ENCODE measurements at regions not wholly inside any gene's neighbourhood (a gene's known extent, or its start where the extent isn't known, plus 50 kb on each side); places are given as distances from the start of the nearest gene placed in this dataset.

GRCh38 chr15:35736150-35736549 lies 190.2 kb upstream of the DPH6 start:
- no peak for DNase-seq

GRCh38 chr15:35737441-35737840 lies 191.5 kb upstream of the DPH6 start:
- no peak for DNase-seq

GRCh38 chr15:35738370-35738769 lies 192.4 kb upstream of the DPH6 start:
- no peak for DNase-seq

- no peak for DNase-seq
Observed at GRCh38 chr15:35740761-35741160, 194.8 kb upstream of the DPH6 start.

- no peak for DNase-seq
Observed at GRCh38 chr15:35741395-35741794, 195.4 kb upstream of the DPH6 start.

- DNase-seq = no peak
Observed at GRCh38 chr15:35741881-35742280, 195.9 kb upstream of the DPH6 start.

- no peak for DNase-seq
Observed at GRCh38 chr15:35743321-35743720, 197.4 kb upstream of the DPH6 start.

GRCh38 chr15:35746121-35746520 lies 200.2 kb upstream of the DPH6 start:
- no peak for DNase-seq

- no peak for DNase-seq
Observed at GRCh38 chr15:35748105-35748504, 202.1 kb upstream of the DPH6 start.

GRCh38 chr15:35750051-35750450 lies 204.1 kb upstream of the DPH6 start:
- DNase-seq = no peak

- peak; percentile 8 for DNase-seq
Observed at GRCh38 chr15:35751413-35752133, 205.6 kb upstream of the DPH6 start.

GRCh38 chr15:35752134-35752466 lies 206.1 kb upstream of the DPH6 start:
- no peak for DNase-seq

GRCh38 chr15:35753486-35753885 lies 207.5 kb upstream of the DPH6 start:
- DNase-seq = no peak

GRCh38 chr15:35755237-35755802 lies 209.4 kb upstream of the DPH6 start:
- no peak for DNase-seq

- no peak for DNase-seq
Observed at GRCh38 chr15:35756623-35757022, 210.7 kb upstream of the DPH6 start.

GRCh38 chr15:35757361-35757760 lies 211.4 kb upstream of the DPH6 start:
- no peak for DNase-seq

- peak; percentile 21 for DNase-seq
Observed at GRCh38 chr15:35757765-35758164, 211.8 kb upstream of the DPH6 start.

GRCh38 chr15:35764661-35765519 lies 218.9 kb upstream of the DPH6 start:
- DNase-seq = no peak

- no peak for DNase-seq
Observed at GRCh38 chr15:35768949-35769348, 223.0 kb upstream of the DPH6 start.

- no peak for DNase-seq
Observed at GRCh38 chr15:35769656-35770055, 223.7 kb upstream of the DPH6 start.

- DNase-seq = no peak
Observed at GRCh38 chr15:35771746-35772442, 225.9 kb upstream of the DPH6 start.

GRCh38 chr15:35774653-35775052 lies 228.7 kb upstream of the DPH6 start:
- DNase-seq = no peak

GRCh38 chr15:35775471-35775870 lies 229.5 kb upstream of the DPH6 start:
- DNase-seq = no peak

GRCh38 chr15:35777061-35777460 lies 231.1 kb upstream of the DPH6 start:
- no peak for DNase-seq
